DMS 273 (cell line): ENCODE measurements at regions not wholly inside any gene's neighbourhood (a gene's known extent, or its start where the extent isn't known, plus 50 kb on each side); places are given as distances from the start of the nearest gene placed in this dataset.
"Not testable (repeated sequence)": the region's sequence is repeated elsewhere in the genome, so short reads cannot be mapped to it uniquely, and the experiment has no call there.

Experiments
- DNase-seq: peaks from one replicate; lab custom pipeline; 2025; ENCODE audit not compliant: unreplicated experiment; lab: John Stamatoyannopoulos, UW

DNA sequence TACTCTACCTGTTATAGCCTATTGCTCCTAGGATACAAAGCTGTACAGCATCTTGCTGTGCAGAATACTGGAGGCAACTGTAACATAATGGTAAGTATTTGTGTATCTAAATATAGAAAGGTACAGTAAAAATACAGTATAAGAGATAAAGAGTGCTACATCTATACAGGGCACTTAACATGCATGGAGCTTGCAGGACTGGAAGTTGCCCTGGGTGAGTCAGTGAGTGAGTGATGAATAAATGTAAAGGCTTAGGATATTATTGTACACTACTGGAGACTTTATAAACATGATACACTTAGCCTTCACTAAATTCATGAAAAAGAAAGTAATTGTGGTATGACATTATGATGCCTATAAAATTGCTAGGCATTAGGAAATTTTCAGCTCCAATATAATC, 65.5 kb upstream of the OSMR start:
- no peak for DNase-seq

DNA sequence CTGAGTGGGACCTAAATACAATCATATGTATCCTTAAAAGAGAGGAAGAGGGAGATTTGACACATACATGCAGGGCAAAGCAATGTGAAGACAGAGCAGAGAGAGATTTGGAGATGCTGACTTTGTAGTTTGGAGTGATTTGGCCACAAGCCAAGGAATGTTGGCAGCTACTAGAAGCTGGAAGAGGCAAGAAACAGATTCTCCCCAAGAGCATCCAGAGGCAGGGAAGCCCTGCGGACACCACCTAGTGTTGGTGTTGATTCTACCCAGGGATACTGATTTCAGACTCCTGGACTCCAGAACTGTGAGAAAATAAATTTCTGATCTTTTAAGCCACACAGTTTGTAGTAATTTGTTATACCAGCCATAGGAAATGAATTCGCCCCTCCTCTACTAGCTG, 64.9 kb upstream of the OSMR start:
- peak; percentile 77 for DNase-seq

DNA sequence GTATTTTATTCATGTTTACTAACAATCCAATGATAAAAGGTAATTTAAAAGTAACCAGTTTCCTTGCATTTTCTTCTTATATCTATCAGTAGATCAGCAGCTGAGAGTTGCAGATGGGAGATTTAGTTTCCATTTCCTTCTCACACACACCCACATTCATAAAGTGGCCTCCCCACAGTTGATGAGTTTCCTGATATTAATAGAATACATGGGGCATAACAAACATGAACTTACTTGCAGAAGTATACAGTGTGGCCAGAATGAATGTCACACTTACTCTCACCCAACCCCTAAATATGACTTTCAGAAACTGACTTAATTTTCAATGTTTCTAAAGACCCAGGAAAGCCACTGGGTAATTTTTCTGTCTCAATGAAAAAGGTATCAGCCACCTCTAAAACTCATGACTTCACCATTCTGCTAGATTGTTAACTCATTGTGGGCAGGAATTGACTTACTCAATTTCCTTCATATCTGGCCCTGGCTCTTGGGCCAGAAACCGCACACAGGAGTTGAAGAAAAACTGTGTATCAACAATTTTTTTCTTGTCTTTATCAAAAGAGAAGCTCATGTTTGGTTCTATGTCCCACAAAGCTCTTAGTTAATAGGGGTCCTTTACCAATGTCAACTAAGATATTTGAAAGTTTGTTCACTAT, 63.5 kb upstream of the OSMR start:
- no peak for DNase-seq

DNA sequence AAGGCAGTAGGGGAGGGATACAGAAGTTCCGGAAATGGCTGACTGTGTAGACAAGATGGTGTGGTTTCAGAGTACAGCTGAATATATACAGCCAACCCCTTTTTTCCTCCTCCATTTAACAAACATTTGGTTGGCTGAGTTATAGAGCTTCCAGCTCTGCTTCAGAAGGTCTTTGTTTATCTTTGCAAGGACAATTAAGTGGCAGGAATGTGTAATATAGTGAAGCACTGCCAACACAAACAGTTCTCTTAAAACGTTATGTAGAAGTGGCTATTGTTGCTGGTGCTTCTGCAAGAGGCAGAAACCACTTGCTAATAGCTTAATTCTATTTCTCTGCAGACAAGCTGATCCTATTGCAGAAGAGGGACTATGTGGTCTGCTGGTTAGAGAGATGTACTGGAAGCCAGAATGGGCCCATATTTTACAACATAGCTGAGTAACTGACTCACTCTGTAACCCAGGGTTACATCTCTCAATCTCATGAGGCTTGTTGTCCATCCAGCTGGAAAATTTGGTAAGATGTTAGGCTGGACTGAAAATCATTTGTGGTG, 62.7 kb upstream of the OSMR start:
- DNase-seq = peak; percentile 50

DNA sequence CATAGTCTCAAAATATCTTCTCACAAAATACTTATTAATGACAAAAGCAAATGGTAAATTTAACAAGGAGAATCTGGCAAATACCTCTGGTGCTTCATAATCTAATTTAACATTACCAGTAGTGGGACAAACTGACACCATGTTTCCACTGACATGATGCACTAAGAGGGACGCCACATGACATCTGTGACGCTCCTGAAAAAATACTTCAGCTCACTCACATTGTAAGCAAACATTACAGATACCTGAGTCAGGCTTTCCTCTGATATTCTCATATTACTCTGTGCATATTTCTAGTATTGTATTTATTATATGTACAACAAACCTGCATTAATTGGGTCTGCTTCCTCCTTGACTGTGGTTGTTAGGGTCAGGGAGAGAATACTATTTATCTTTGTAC, 56.7 kb upstream of the OSMR start:
- no peak for DNase-seq

DNA sequence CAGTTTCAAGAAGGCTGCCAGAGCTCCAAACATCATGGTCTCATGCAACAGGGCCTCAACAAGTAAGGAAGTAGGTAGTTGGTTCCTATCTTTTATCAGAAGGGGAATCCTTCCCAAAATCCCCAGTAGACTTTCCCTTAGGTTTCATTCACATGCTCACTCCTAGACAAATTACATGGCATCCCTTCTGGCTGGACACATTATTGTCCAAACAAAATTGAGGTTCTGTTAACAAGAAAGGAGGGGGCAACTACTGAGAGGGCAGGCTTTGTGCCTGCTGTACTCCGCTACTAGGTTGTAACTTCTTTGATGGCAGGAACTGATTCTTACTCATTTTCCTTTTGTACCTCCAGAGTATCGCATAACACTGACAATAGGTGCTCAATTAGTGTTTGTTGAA, 56.0 kb upstream of the OSMR start:
- DNase-seq = no peak

DNA sequence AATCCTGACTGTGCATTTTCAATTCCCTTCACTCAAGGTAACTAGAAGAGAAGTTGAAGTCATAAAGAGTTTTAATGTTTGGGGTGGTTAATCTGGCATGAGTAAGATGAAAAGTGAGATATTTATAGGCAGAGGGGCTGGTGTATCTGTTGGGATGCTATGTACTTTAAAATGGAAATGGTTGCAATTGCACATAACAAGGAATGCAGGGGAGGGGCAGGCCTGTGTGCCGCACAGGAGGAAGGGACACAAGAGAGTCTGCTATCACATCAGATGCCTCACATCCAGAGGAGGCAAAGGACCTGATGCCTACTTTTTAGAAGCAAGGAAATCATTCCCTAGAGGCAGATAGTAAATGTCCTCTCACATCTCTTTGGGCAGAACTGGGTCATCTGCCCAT, 55.5 kb upstream of the OSMR start:
- no peak for DNase-seq

DNA sequence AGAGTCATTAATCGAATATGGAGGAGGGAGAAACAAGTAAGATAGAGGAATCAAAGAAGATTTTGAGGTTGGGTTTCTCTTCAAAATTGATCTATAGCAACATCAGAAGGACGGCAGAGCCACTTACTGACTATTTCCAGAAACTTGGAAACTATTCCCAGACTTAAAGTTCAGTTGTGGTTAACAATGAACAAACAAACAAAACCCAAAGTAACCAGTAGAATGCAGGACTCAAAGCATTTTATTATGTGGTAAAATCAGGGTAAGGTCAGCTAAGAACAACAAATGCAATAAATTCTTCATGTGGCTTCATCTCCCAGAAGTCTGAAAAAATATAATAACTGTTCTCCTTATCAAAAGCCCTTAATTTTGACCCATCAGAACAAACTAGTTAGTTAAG, 54.9 kb upstream of the OSMR start:
- DNase-seq = no peak

DNA sequence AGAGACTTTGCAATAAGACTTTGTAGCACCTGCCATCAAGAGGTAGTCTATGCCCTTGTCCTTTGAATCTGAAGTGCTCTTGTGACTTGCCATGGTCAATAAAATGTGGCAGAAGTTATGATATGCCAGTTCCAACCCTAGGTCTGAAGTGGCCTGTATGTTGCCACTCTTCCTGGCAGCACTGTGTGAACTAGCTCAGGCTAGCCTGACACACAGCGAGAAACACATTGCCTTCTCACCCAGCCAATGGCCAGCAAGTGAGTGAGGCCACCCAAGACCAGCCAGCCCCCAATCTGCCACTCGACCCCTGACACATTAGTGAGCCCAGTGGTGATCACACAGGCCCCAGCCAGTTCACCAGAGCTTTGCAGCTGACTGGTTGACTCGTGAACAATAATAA, 52.7 kb upstream of the OSMR start:
- DNase-seq = no peak

DNA sequence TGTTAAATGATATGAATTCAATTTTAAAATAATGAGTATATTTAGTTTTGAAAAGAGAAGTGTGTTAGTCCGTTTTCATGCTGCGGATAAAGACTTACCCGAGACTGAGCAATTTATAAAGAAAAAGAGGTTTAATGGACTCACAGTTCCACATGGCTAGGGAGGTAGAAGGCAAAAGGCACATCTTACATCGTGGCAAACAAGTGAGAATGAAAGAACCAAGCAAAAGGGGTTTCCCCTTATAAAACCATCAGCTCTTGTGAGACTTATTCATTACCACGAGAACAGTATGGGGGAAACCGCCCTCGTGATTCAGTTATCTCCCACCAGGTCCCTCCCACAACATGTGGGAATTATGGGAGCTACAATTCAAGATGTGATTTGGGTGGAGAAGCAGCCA, 51.8 kb upstream of the OSMR start:
- DNase-seq = not testable (repeated sequence)

DNA sequence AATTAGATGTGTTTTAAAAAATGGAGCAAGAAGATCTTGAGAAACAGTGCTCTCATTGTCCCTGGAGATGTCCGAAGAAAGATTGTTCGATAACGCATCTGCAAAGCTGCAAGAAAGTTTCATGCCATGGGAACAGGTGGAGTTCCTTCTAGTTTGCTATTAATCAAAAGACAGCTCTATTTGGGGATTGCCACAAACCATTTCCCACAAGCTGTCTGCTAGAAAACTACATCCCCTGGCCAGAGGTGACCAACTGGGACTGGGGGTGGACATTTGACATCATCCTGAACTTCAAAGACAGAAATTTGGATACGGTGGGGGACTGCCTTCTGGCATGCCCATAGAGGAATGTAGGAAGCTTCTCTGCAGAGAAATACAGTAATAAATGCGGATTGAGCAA, 50.8 kb upstream of the OSMR start:
- DNase-seq = no peak

DNA sequence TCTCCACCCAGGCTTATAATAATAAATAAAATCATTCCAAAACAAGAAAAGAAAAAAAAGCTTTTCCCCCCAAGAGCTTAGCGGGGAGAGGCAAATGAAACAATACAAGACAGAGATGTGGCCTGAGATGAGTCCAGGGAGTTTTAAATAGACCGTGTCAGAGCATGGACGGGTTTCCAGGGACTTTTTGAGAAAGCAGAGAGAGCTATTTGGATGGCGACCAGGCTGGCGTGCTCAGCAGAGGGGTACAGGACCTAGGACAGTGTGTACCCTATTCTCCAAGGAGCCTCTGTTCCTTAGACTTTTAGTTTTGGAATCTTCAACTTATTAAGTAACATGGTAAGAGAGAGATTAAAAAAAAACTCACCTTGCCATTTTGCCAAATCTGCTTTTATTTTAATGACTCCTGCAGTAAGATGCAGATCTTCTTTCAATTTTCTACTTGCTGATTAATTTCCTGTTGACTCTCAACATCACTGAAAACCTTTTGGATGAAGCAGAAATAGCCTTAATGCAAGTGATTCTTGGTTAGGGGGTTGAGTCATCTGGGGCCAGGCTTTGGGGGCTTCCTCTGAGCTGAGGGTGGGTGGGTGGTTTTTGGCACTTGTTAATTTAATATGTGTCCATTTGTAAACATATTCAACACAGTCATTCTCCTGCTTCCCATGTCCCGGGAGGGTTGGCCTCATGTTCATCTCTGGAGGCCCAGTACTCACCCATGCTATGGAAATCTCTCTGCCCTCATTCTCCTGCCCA, 49.6 kb upstream of the OSMR start:
- no peak for DNase-seq
